ENCODE measurements at regions not wholly inside any gene's neighbourhood (a gene's known extent, or its start where the extent isn't known, plus 50 kb on each side); places are given as distances from the start of the nearest gene placed in this dataset.

DNA sequence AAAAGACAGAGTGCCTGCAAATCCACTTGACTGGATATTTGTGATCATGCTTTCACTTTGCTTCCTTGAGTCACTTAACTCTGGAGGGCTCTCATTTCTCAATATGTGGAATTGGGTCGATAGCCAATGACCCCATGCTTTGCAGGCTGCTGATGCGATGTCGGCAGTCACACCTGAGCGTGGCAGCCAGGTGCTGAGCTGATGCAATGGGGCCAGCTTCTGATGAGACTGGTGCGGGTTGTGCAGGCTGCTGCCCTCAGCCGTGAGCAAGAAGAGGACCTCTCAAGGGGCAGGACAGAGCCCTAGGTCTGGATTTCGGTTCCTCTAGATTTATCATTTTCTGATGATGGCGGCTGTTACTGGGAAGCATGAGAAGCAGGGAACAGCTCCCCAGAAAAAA, 334.1 kb downstream of the TEX29 start:
- DNase-seq (no peak), ATAC-seq (no peak)
- 74 to 80% methylated on average over 4 to 8 of the region's 8 CpGs for WGBS, 2 donors
- TF ChIP-seq, protein P1, sequence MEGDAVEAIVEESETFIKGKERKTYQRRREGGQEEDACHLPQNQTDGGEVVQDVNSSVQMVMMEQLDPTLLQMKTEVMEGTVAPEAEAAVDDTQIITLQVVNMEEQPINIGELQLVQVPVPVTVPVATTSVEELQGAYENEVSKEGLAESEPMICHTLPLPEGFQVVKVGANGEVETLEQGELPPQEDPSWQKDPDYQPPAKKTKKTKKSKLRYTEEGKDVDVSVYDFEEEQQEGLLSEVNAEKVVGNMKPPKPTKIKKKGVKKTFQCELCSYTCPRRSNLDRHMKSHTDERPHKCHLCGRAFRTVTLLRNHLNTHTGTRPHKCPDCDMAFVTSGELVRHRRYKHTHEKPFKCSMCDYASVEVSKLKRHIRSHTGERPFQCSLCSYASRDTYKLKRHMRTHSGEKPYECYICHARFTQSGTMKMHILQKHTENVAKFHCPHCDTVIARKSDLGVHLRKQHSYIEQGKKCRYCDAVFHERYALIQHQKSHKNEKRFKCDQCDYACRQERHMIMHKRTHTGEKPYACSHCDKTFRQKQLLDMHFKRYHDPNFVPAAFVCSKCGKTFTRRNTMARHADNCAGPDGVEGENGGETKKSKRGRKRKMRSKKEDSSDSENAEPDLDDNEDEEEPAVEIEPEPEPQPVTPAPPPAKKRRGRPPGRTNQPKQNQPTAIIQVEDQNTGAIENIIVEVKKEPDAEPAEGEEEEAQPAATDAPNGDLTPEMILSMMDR (IDR thresholded peaks at IDR 0.05) = no peak
- TF ChIP-seq POLR2A (IDR thresholded peaks at IDR 0.05) = no peak
- Histone ChIP-seq H3K9me3 (no peaks in the 10 kb centered on the region), H3K4me1 (no peaks in the 10 kb centered on the region), H3K27me3 (no peaks in the 10 kb centered on the region), H3K27ac (no peak overlapping the region), H3K36me3 (replicated peaks in 1 of 2; ENCODE audit: insufficient read depth in 1 of 2, low read depth in 2 of 2) (no peaks in the 10 kb centered on the region), H3K4me3 (no peak overlapping the region)
- intact Hi-C loops (cut with DNase I) = no loop called here

DNA sequence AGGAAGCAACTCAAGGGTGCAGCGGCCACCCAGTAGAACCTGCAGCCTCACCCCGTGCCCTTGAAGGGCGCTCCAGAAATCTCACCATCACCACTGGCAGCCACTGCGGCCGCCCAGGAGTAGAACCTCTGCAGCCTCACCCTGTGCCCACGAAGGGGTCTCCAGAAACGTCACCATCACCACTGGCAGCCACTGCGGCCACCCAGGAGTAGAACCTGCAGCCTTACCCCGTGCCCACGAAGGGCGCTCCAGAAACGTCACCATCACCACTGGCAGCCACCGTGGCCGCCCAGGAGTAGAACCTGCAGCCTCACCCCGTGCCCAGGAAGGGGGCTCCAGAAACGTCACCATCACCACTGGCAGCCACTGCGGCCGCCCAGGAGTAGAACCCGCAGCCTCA, 336.0 kb downstream of the TEX29 start:
- H3K27ac ChIP-seq = no peak overlapping the region

DNA sequence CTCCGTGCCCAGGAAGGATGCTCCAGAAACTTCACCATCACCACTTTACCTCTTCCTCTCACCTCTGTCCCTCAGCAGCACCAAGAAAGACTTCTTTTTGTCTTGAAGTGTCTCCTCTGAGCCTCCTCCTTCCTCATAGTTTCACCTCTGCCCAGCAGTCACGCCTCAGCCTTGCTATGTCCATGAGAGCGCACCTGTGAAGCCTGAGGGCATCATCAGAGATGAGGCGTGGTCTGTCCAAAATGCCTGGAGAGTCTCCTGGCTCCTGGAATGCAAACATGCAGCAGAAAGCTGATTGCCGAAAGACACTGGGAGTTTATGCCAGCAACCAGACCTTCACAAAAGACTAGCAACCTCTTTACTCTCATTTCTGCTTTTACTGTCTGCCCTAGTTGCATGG, 336.6 kb downstream of the TEX29 start:
- ATAC-seq (no peak), DNase-seq (no peak)
- H3K9me3 ChIP-seq = no peaks in the 10 kb centered on the region
- H3K27ac ChIP-seq = no peak overlapping the region
- intact Hi-C loops (cut with DNase I) = no loop called here
- no peaks in the 10 kb centered on the region for H3K27me3 ChIP-seq
- TF ChIP-seq, protein P1 (IDR thresholded peaks at IDR 0.05) = no peak
- no peak for TF ChIP-seq POLR2A (IDR thresholded peaks at IDR 0.05)
- H3K36me3 ChIP-seq (replicated peaks in 1 of 2; ENCODE audit: insufficient read depth in 1 of 2, low read depth in 2 of 2) = no peaks in the 10 kb centered on the region
- H3K4me1 ChIP-seq = no peaks in the 10 kb centered on the region
- 71 to 74% methylated on average over 5 of the region's 5 CpGs for WGBS, 2 donors
- H3K4me3 ChIP-seq = no peak overlapping the region

More for the DNA sequence above, 336.0 kb downstream of the TEX29 start:
- intact Hi-C loops (cut with DNase I) = no loop called here
- DNase-seq = no peak
- TF ChIP-seq, protein P1 (IDR thresholded peaks at IDR 0.05) = no peak
- no peak for TF ChIP-seq POLR2A (IDR thresholded peaks at IDR 0.05)
- no peaks in the 10 kb centered on the region for H3K9me3 ChIP-seq
- no peaks in the 10 kb centered on the region for H3K27me3 ChIP-seq
- H3K36me3 ChIP-seq (replicated peaks in 1 of 2; ENCODE audit: insufficient read depth in 1 of 2, low read depth in 2 of 2) = no peaks in the 10 kb centered on the region
- no peak for ATAC-seq
- 71 to 72% methylated on average over 1 to 19 of the region's 19 CpGs for WGBS, 2 donors
- H3K4me1 ChIP-seq = no peaks in the 10 kb centered on the region
- H3K4me3 ChIP-seq = no peak overlapping the region

DNA sequence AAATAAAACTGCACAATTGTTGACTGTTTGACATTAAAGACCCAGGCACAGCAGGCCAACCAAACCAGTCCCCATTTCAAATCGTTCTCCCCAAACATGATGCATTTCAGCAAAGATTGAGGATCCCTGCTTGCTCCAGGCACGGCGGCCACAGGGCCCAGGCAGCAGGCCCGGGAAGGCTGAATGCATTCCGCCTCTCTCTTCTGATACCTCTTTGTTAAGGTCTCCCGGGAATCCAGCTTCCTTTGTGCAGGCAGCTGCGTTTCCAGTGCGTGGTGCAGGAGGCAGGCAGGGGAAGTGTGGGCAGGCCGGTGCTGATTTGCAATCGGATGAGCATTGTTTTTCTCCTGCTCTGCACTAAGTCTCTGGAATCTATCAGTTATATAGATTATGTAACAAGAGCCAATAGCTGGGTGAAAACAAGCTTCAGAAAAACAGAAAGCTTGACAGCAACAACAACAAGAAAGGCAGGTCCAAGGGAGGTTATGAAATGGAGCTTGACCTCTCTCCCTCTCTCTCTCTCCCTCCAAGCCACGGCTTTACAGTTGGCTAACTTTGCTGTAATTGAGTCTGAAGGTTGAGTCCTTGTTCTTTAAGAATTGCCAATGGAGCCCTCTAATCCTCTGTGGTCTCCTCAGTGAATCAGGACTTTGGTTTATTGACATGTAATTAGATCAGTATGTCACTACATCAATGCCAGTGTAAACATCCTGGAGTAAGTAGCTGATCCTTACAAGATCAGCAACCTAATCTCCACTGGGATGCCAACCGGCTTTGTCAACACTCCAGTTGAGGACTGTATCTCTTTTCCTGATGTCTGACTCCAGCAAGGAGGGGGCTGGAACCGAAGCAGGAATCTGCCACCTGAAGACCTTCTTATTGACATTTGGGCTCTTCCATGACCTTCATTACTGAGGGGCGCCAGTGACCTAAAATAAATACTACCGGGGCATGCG, 338.0 kb downstream of the TEX29 start:
- no peaks in the 10 kb centered on the region for H3K27me3 ChIP-seq
- TF ChIP-seq, protein P1 (IDR thresholded peaks at IDR 0.05) = no peak
- no peak for TF ChIP-seq POLR2A (IDR thresholded peaks at IDR 0.05)
- H3K4me1 ChIP-seq = no peaks in the 10 kb centered on the region
- no peaks in the 10 kb centered on the region for H3K9me3 ChIP-seq
- DNase-seq (no peak), ATAC-seq (no peak)
- 23 to 41% methylated on average over 12 to 16 of the region's 16 CpGs for WGBS, 2 donors
- no peak overlapping the region for H3K27ac ChIP-seq
- no peak overlapping the region for H3K4me3 ChIP-seq
- H3K36me3 ChIP-seq (replicated peaks in 1 of 2; ENCODE audit: insufficient read depth in 1 of 2, low read depth in 2 of 2) = no peaks in the 10 kb centered on the region
- intact Hi-C loops (cut with DNase I) = no loop called here

Measured in body of pancreas (tissue), 4 donors.